ENCODE measurements at regions not wholly inside any gene's neighbourhood (a gene's known extent, or its start where the extent isn't known, plus 50 kb on each side); places are given as distances from the start of the nearest gene placed in this dataset.

DNA sequence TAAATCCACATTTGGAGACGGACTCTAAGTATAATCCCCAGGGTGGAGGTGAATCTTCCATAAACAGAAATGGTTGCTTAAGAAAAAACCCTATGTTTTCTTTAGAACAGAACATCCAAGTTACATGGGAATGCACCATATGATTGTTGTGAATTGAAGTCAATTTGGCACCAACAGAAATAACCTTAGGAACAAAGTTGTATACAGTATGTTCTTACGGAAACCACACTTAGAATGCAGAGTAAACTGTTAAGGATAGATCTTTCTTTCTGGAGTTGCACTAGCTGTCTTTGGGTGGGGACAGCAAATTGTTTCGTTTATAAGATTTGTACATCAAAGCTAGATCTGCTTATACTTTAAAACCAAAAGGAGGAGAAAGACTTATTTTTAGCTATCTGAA lies 316.4 kb downstream of the PTEN start:
- Histone ChIP-seq H3K27ac (ENCODE audit: low read depth, low read length) (no peak overlapping the region), H3K9ac (ENCODE audit: low read length) (no peak overlapping the region), H3K36me3 (ENCODE audit: control insufficient read depth, insufficient read depth, low read length) (no peaks in the 10 kb centered on the region), H3K4me1 (ENCODE audit: control insufficient read depth, insufficient read depth, low read length) (no peaks in the 10 kb centered on the region), H3K27me3 (ENCODE audit: control insufficient read depth, insufficient read depth, low read length) (no peaks in the 10 kb centered on the region), H3K4me3 (ENCODE audit: low read length) (no peak overlapping the region)

GRCh38 chr10:88181902-88182600 lies 318.6 kb downstream of the PTEN start:
- no peaks in the 10 kb centered on the region for H3K4me1 ChIP-seq (ENCODE audit: control insufficient read depth, insufficient read depth, low read length)
- no peak overlapping the region for H3K9ac ChIP-seq (ENCODE audit: low read length)
- H3K27me3 ChIP-seq (ENCODE audit: control insufficient read depth, insufficient read depth, low read length) = no peaks in the 10 kb centered on the region
- no peak overlapping the region for H3K4me3 ChIP-seq (ENCODE audit: low read length)
- no peak overlapping the region for H3K27ac ChIP-seq (ENCODE audit: low read depth, low read length)
- no peaks in the 10 kb centered on the region for H3K36me3 ChIP-seq (ENCODE audit: control insufficient read depth, insufficient read depth, low read length)

DNA sequence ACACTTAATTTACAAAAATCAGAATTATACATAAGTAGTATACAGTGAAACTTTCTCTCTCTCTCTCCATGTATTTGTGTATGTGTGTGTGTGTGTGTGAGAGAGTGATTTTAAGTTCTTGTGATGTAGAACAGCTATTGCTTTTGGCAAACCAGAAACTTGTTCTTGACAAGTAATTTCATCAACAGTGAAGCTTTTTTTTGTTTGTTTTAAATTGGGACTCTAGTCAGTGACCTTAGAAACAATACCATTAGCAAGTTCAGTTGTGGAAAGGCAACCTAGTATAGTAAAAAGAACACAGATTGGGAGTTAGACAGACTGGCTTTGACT lies 319.1 kb downstream of the PTEN start:
- Histone ChIP-seq H3K27me3 (ENCODE audit: control insufficient read depth, insufficient read depth, low read length) (no peaks in the 10 kb centered on the region), H3K4me1 (ENCODE audit: control insufficient read depth, insufficient read depth, low read length) (no peaks in the 10 kb centered on the region), H3K4me3 (ENCODE audit: low read length) (no peak overlapping the region), H3K9ac (ENCODE audit: low read length) (no peak overlapping the region), H3K27ac (ENCODE audit: low read depth, low read length) (no peak overlapping the region), H3K36me3 (ENCODE audit: control insufficient read depth, insufficient read depth, low read length) (no peaks in the 10 kb centered on the region)

DNA sequence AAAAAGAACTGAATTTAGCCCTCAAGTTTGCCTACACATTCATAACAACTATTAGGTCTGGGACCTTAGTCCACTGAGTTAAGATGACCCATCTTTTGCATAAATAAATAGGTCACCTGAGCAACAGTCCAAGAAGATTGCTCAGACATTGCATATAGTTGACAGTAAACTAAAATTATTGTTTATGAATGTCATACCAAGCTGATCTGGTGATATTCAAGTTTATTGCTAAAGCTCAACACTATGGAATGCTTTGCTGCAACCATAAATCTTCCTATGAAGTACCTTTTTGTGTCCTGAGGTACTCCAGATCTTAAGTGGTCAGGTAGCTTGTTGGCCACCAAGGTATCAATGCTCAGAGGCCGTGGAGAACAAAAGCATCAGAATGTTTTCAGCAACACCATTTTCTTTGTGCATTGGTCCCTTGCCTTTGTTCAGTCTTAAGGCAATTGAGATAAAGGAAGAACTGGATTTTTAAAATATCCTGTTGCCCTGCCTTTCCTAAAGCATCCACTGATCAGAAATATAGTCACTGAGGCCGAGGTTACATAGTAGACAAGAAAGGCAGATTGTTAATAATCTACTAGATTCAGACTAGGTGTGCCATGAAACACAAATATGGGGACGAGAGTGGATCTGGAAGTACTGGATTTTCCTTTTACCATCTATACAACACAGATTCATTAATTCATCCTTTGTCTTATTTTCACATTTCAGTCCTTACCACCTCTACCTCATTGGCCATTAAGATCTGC lies 321.3 kb downstream of the PTEN start:
- Histone ChIP-seq H3K27ac (ENCODE audit: low read depth, low read length) (no peak overlapping the region), H3K4me1 (ENCODE audit: control insufficient read depth, insufficient read depth, low read length) (no peaks in the 10 kb centered on the region), H3K27me3 (ENCODE audit: control insufficient read depth, insufficient read depth, low read length) (no peaks in the 10 kb centered on the region), H3K4me3 (ENCODE audit: low read length) (no peak overlapping the region), H3K9ac (ENCODE audit: low read length) (no peak overlapping the region), H3K36me3 (ENCODE audit: control insufficient read depth, insufficient read depth, low read length) (no peaks in the 10 kb centered on the region)

DNA sequence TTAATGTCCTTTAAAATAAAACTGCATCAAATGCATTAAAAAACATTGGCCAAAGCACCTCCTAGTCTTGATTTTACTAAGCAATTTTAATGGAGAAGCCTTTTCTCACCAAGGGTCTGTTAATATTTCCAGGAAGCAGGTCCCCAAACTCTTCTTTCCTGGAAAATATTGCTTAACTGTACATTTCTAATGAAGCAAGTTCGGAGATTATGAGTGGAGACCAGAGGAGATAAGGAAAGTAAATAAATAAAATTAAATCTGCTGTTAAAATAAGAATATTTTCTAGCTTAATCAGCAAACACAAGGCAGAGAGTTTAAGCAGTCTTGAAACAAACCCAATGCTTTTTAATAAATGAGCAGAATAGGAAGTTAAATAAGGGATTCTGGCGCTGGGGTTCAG lies 322.4 kb downstream of the PTEN start:
- Histone ChIP-seq H3K36me3 (ENCODE audit: control insufficient read depth, insufficient read depth, low read length) (no peaks in the 10 kb centered on the region), H3K27me3 (ENCODE audit: control insufficient read depth, insufficient read depth, low read length) (no peaks in the 10 kb centered on the region), H3K9ac (ENCODE audit: low read length) (no peak overlapping the region), H3K4me3 (ENCODE audit: low read length) (no peak overlapping the region), H3K27ac (ENCODE audit: low read depth, low read length) (no peak overlapping the region), H3K4me1 (ENCODE audit: control insufficient read depth, insufficient read depth, low read length) (no peaks in the 10 kb centered on the region)

DNA sequence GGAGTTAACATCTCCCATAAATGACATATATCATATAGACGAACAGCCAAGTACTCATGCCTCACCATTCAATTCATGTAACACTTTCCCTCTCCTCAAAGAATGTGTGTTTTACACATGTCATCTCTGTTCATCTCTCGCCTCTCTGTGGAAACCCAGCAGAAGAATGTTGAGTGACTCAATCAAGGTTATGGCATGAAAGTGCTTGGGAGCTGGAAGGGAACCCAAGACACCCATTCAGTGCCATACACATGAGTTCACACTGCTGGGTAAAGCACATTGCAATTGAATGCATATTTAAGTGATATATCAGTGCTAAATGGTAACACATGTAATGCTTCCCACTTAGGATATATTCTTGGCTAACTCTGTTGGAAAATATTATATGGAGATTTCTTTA lies 322.9 kb downstream of the PTEN start:
- H3K4me1 ChIP-seq (ENCODE audit: control insufficient read depth, insufficient read depth, low read length) = no peaks in the 10 kb centered on the region
- no peaks in the 10 kb centered on the region for H3K36me3 ChIP-seq (ENCODE audit: control insufficient read depth, insufficient read depth, low read length)
- H3K9ac ChIP-seq (ENCODE audit: low read length) = no peak overlapping the region
- no peak overlapping the region for H3K4me3 ChIP-seq (ENCODE audit: low read length)
- H3K27ac ChIP-seq (ENCODE audit: low read depth, low read length) = no peak overlapping the region
- no peaks in the 10 kb centered on the region for H3K27me3 ChIP-seq (ENCODE audit: control insufficient read depth, insufficient read depth, low read length)

DNA sequence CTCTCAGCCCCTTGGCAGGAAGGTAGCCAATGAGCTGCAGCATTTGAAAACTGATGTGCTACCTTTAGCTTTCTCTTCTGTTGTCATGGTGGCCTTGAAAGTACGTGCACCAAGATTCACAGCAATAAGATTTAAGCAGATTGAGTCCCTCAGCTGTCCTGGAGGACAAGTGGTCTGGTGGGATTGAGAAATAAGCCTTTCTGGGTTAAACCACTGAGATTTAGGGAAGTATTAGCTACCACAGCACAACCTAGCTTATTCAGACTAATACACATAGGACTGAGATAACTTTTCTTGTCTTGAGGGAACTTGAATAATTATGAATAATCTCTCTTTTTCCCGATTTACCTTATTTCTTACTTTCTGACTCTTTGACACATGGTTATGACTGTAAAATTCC lies 324.0 kb downstream of the PTEN start:
- no peaks in the 10 kb centered on the region for H3K4me1 ChIP-seq (ENCODE audit: control insufficient read depth, insufficient read depth, low read length)
- no peaks in the 10 kb centered on the region for H3K36me3 ChIP-seq (ENCODE audit: control insufficient read depth, insufficient read depth, low read length)
- H3K4me3 ChIP-seq (ENCODE audit: low read length) = no peak overlapping the region

DNA sequence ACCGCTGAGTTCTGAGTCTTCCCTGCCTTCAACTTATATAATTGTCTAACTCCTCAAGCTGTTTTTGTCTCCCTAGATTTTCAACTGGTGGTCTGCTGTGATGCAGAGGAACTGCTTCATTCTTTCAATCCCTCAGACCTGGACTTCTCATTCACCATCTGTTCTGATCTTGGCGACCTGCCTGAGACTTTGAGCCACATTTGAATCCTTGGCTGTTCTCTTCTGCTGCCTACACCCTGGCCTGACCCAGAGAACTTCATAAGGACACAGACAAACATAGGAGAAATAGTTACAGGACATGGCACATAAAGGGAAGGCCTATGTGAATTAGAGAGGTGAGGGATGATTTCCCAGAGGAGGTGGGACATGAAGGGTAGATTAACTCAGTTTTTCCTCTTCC lies 326.7 kb downstream of the PTEN start:
- no peak overlapping the region for H3K27ac ChIP-seq (ENCODE audit: low read depth, low read length)
- no peak overlapping the region for H3K9ac ChIP-seq (ENCODE audit: low read length)
- H3K4me3 ChIP-seq (ENCODE audit: low read length) = no peak overlapping the region
- H3K36me3 ChIP-seq (ENCODE audit: control insufficient read depth, insufficient read depth, low read length) = no peaks in the 10 kb centered on the region
- H3K4me1 ChIP-seq (ENCODE audit: control insufficient read depth, insufficient read depth, low read length) = no peaks in the 10 kb centered on the region
- H3K27me3 ChIP-seq (ENCODE audit: control insufficient read depth, insufficient read depth, low read length) = no peaks in the 10 kb centered on the region

More for the DNA sequence above, 324.0 kb downstream of the PTEN start:
- Histone ChIP-seq H3K27me3 (ENCODE audit: control insufficient read depth, insufficient read depth, low read length) (no peaks in the 10 kb centered on the region), H3K27ac (ENCODE audit: low read depth, low read length) (no peak overlapping the region), H3K9ac (ENCODE audit: low read length) (no peak overlapping the region)

DNA sequence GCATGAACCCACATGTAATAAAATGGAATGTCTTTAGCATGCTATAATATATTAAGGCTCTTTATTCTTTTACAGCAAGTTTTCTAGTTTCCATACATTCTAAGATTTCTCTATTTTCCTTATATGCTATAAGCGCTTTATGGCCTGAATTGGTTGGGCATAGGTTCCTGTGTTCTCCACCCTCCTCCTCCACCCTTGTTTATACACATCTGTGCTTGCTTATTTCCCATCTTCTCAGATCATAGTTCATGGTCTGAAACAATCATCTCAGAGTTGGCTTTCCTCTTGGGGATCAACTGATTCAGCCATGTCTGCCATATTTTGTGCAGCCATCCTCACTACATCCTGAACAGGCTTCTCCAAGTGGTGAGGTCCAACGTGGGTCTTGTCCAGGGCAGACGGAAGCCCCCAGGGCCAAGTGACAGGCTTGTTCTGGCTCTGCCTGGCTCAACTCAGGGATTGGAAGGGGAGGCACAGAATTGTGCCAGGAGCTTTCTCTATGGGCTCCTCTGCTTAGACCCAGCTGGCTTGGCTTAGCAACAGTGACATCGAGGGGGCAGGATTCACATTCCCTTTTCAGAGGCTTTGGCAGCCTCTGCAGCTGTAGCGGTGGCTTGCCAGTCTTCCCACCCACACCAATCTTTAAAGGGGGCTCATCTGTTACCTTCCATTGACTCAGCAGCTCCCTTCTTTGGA lies 327.3 kb downstream of the PTEN start:
- Histone ChIP-seq H3K4me1 (ENCODE audit: control insufficient read depth, insufficient read depth, low read length) (no peaks in the 10 kb centered on the region), H3K4me3 (ENCODE audit: low read length) (no peak overlapping the region), H3K36me3 (ENCODE audit: control insufficient read depth, insufficient read depth, low read length) (no peaks in the 10 kb centered on the region), H3K27ac (ENCODE audit: low read depth, low read length) (no peak overlapping the region), H3K27me3 (ENCODE audit: control insufficient read depth, insufficient read depth, low read length) (no peaks in the 10 kb centered on the region), H3K9ac (ENCODE audit: low read length) (no peak overlapping the region)

- Histone ChIP-seq H3K9ac (ENCODE audit: low read length) (no peak overlapping the region), H3K36me3 (ENCODE audit: control insufficient read depth, insufficient read depth, low read length) (no peaks in the 10 kb centered on the region), H3K27ac (ENCODE audit: low read depth, low read length) (no peak overlapping the region), H3K4me1 (ENCODE audit: control insufficient read depth, insufficient read depth, low read length) (no peaks in the 10 kb centered on the region), H3K27me3 (ENCODE audit: control insufficient read depth, insufficient read depth, low read length) (no peaks in the 10 kb centered on the region), H3K4me3 (ENCODE audit: low read length) (no peak overlapping the region)
These were observed 329.6 kb downstream of the PTEN start for GRCh38 chr10:88193018-88193417.

- Histone ChIP-seq H3K9ac (ENCODE audit: low read length) (no peak overlapping the region), H3K27ac (ENCODE audit: low read depth, low read length) (no peak overlapping the region), H3K4me3 (ENCODE audit: low read length) (no peak overlapping the region), H3K36me3 (ENCODE audit: control insufficient read depth, insufficient read depth, low read length) (no peaks in the 10 kb centered on the region), H3K4me1 (ENCODE audit: control insufficient read depth, insufficient read depth, low read length) (no peaks in the 10 kb centered on the region), H3K27me3 (ENCODE audit: control insufficient read depth, insufficient read depth, low read length) (no peaks in the 10 kb centered on the region)
These were observed 330.8 kb downstream of the PTEN start for GRCh38 chr10:88194041-88194887.

GRCh38 chr10:88194961-88195367 lies 331.5 kb downstream of the PTEN start:
- Histone ChIP-seq H3K9ac (ENCODE audit: low read length) (no peak overlapping the region), H3K27me3 (ENCODE audit: control insufficient read depth, insufficient read depth, low read length) (no peaks in the 10 kb centered on the region), H3K4me3 (ENCODE audit: low read length) (no peak overlapping the region), H3K4me1 (ENCODE audit: control insufficient read depth, insufficient read depth, low read length) (no peaks in the 10 kb centered on the region), H3K27ac (ENCODE audit: low read depth, low read length) (no peak overlapping the region), H3K36me3 (ENCODE audit: control insufficient read depth, insufficient read depth, low read length) (no peaks in the 10 kb centered on the region)
